Ishikawa (cell line): ENCODE measurements at regions not wholly inside any gene's neighbourhood (a gene's known extent, or its start where the extent isn't known, plus 50 kb on each side); places are given as distances from the start of the nearest gene placed in this dataset.

Experiments
- CEBPB ChIP-seq: IDR thresholded peaks from 2 replicates; pipeline ENCODE4 v1.6.1; 2012
- CREB1 ChIP-seq: IDR thresholded peaks from 2 replicates; pipeline ENCODE4 v1.6.1; 2012; ENCODE audit warnings: low read depth
- EGR1 ChIP-seq: IDR thresholded peaks from 2 replicates; pipeline ENCODE4 v1.6.1; 2012
- EP300 ChIP-seq: IDR thresholded peaks from 2 replicates; pipeline ENCODE4 v1.6.1; 2012; ENCODE audit warnings: borderline replicate concordance
- FOXM1 ChIP-seq: IDR thresholded peaks from 2 replicates; pipeline ENCODE4 v1.6.1; 2012; ENCODE audit warnings: low read depth, borderline replicate concordance
- MAX ChIP-seq: IDR thresholded peaks from 2 replicates; pipeline ENCODE4 v1.6.1; 2012
- NFIC ChIP-seq: IDR thresholded peaks from 2 replicates; pipeline ENCODE4 v1.6.1; 2012
- RAD21 ChIP-seq: IDR thresholded peaks from 2 replicates; pipeline ENCODE4 v1.6.1; 2012; ENCODE audit warnings: low read depth
- REST ChIP-seq: IDR thresholded peaks from 2 replicates; pipeline ENCODE4 v1.6.1; 2012; ENCODE audit warnings: low read depth, mild to moderate bottlenecking
- TAF1 ChIP-seq: IDR thresholded peaks from 2 replicates; pipeline ENCODE4 v1.6.1; 2012; ENCODE audit warnings: low read depth, mild to moderate bottlenecking
- TCF12 ChIP-seq: IDR thresholded peaks from 2 replicates; pipeline ENCODE4 v1.6.1; 2012; ENCODE audit warnings: low read depth
- TEAD4 ChIP-seq: IDR thresholded peaks from 2 replicates; pipeline ENCODE4 v1.6.1; 2012
- USF1 ChIP-seq: IDR thresholded peaks from 2 replicates; pipeline ENCODE4 v1.6.1; 2012
- YY1 ChIP-seq: IDR thresholded peaks from 2 replicates; pipeline ENCODE4 v1.6.1; 2012; ENCODE audit warnings: low read depth
- ZBTB7A ChIP-seq: IDR thresholded peaks from 2 replicates; pipeline ENCODE4 v1.6.1; 2012; ENCODE audit warnings: low read depth

- TF ChIP-seq TCF12 (no peak), YY1 (no peak), REST (no peak), TEAD4 (no peak), RAD21 (peak; percentile 17; the same call in 1 of the 2 replicates), TAF1 (no peak), NFIC (no peak)
These were observed 103.4 kb downstream of the QRFPR start for GRCh38 chr4:121277194-121278105.

GRCh38 chr4:121273191-121273590 lies 107.6 kb downstream of the QRFPR start:
- TF ChIP-seq REST (no peak), ZBTB7A (no peak), RAD21 (no peak), CEBPB (no peak), MAX (no peak), EGR1 (no peak), TEAD4 (no peak), EP300 (no peak), FOXM1 (no peak), TCF12 (no peak), YY1 (no peak), USF1 (no peak), NFIC (no peak), CREB1 (no peak), TAF1 (no peak)

GRCh38 chr4:121272526-121272925 lies 108.3 kb downstream of the QRFPR start:
- TF ChIP-seq CEBPB = no peak
- TF ChIP-seq CREB1 = no peak
- no peak for TF ChIP-seq TAF1
- no peak for TF ChIP-seq YY1
- TF ChIP-seq ZBTB7A = no peak
- TF ChIP-seq TCF12 = no peak
- TF ChIP-seq REST = no peak
- no peak for TF ChIP-seq RAD21
- TF ChIP-seq EP300 = no peak
- no peak for TF ChIP-seq MAX
- TF ChIP-seq FOXM1 = no peak
- TF ChIP-seq TEAD4 = no peak
- TF ChIP-seq USF1 = no peak

- TF ChIP-seq FOXM1 (no peak), ZBTB7A (no peak), TEAD4 (no peak), REST (no peak), YY1 (no peak), TAF1 (no peak), EGR1 (no peak), TCF12 (no peak), CREB1 (no peak)
These were observed 106.3 kb upstream of the TNIP3 start for GRCh38 chr4:121270389-121270788.
